Lung (tissue), 11 donors: ENCODE measurements at regions not wholly inside any gene's neighbourhood (a gene's known extent, or its start where the extent isn't known, plus 50 kb on each side); places are given as distances from the start of the nearest gene placed in this dataset.
A peak's percentile ranks its signal among the peaks of the same experiment; 100 is the strongest.

Source experiments
- ATAC-seq: fragments of 200-7000 bp; cut with Tn5 transposase; one replicate; pipeline ENCODE4 v1.9.1; 2020; ENCODE audit warnings: moderate number of reproducible peaks; ENCODE audit not compliant: insufficient read depth, low FRiP score
- DNase-seq, 3 donors: peaks; one replicate each; pipeline ENCODE4 v3.0.0-alpha.2; 2013 to 2017
- H3K27ac ChIP-seq, 2 donors: one replicate each; pipeline ENCODE4 v1.5.1; 2013; ENCODE audit warnings: mild to moderate bottlenecking in 2 of 2, moderate library complexity in 2 of 2, control low read depth in 1 of 2, inconsistent platforms in 1 of 2, low read depth in 1 of 2, low read length in 1 of 2
- H3K27me3 ChIP-seq, 3 donors: one replicate each; pipeline ENCODE4 v1.5.1; 2013; ENCODE audit warnings: low read length in 2 of 3; ENCODE audit not compliant: control insufficient read depth in 3 of 3, insufficient read depth in 3 of 3
- H3K36me3 ChIP-seq, 4 donors: one replicate each; pipeline ENCODE4 v1.5.1; 2013; ENCODE audit warnings: low read length in 4 of 4, mild to moderate bottlenecking in 1 of 4, moderate library complexity in 1 of 4; ENCODE audit not compliant: control insufficient read depth in 4 of 4, insufficient read depth in 4 of 4
- H3K4me1 ChIP-seq, 5 donors: one replicate each; pipeline ENCODE4 v1.5.1; 2013; ENCODE audit warnings: low read length in 5 of 5, mild to moderate bottlenecking in 2 of 5, moderate library complexity in 1 of 5; ENCODE audit not compliant: control insufficient read depth in 5 of 5, insufficient read depth in 5 of 5
- H3K4me3 ChIP-seq: one replicate; pipeline ENCODE4 v1.5.1; 2013; ENCODE audit warnings: mild to moderate bottlenecking, control low read depth, moderate library complexity
- H3K9ac ChIP-seq, 2 donors: one replicate each; pipeline ENCODE4 v1.5.1; 2013; ENCODE audit warnings: low read length in 2 of 2, control low read depth in 1 of 2; ENCODE audit not compliant: insufficient read depth in 1 of 2
- H3K9me3 ChIP-seq, 4 donors: one replicate each; pipeline ENCODE4 v1.5.1; 2013; ENCODE audit warnings: low read length in 3 of 4, mild to moderate bottlenecking in 1 of 4, moderate library complexity in 1 of 4; ENCODE audit not compliant: control insufficient read depth in 4 of 4, insufficient read depth in 3 of 4
- CTCF ChIP-seq: IDR thresholded peaks from 2 replicates; pipeline ENCODE4 v1.5.1; 2012; ENCODE audit warnings: mild to moderate bottlenecking; ENCODE audit errors: control extremely low read depth, extremely low read depth
- WGBS, 2 donors: extraction: QIAGEN DNeasy Blood & Tissue Kit; methylation state at CpG; one replicate each; pipeline ENCODE4 v1.1.7; 2013; 5-methylcytosine and 5-hydroxymethylcytosine counted together
- donor health status: control.
- donor health status: control.
- donor health status: Bipolar disorder and iron deficiency.
- donor health status: healthy.
- donor health status: DM: yes; HTN: yes; CAD: no.

GRCh38 chr13:79810669-79811068 is 329.7 kb downstream of the NDFIP2 start:
- no peak for ATAC-seq
- Histone ChIP-seq H3K9me3 (no peaks in the 10 kb centered on the region), H3K27me3 (no peaks in the 10 kb centered on the region), H3K27ac (no peak overlapping the region), H3K9ac (no peak overlapping the region), H3K4me1 (peaks cover 0 to 6% (median 5%) of the 10 kb centered on the region in 5 donors), H3K36me3 (no peaks in the 10 kb centered on the region), H3K4me3 (no peak overlapping the region)
- WGBS, 2 donors, result 33 to 55% methylated on average over 4 of the region's 4 CpGs
- no peak for TF ChIP-seq CTCF
- DNase-seq, result peak in 1 of 3 donors; percentile 39

- Histone ChIP-seq H3K27me3 (no peaks in the 10 kb centered on the region), H3K9ac (no peak overlapping the region), H3K27ac (no peak overlapping the region), H3K36me3 (no peaks in the 10 kb centered on the region), H3K4me1 (peaks cover 0 to 6% (median 5%) of the 10 kb centered on the region in 5 donors), H3K4me3 (no peak overlapping the region), H3K9me3 (no peaks in the 10 kb centered on the region)
- ATAC-seq, result no peak
- DNase-seq, result no peak
- 85 to 93% methylated on average over 5 of the region's 5 CpGs for WGBS, 2 donors
- TF ChIP-seq CTCF, result no peak
Measured at GRCh38 chr13:79810018-79810417, 329.1 kb downstream of the NDFIP2 start.

- no peak for TF ChIP-seq CTCF
- H3K4me3 ChIP-seq, result no peak overlapping the region
- peaks cover 0 to 6% (median 5%) of the 10 kb centered on the region in 5 donors for H3K4me1 ChIP-seq
- no peak overlapping the region for H3K9ac ChIP-seq
- no peaks in the 10 kb centered on the region for H3K36me3 ChIP-seq
- no peak overlapping the region for H3K27ac ChIP-seq
- WGBS, 2 donors, result 84 to 92% methylated on average over 3 of the region's 3 CpGs
- ATAC-seq (no peak), DNase-seq (no peak)
- no peaks in the 10 kb centered on the region for H3K9me3 ChIP-seq
- no peaks in the 10 kb centered on the region for H3K27me3 ChIP-seq
Measured at GRCh38 chr13:79808475-79808874, 327.5 kb downstream of the NDFIP2 start.

- ATAC-seq (no peak), DNase-seq (no peak)
- Histone ChIP-seq H3K9me3 (no peaks in the 10 kb centered on the region), H3K27ac (no peak overlapping the region), H3K4me3 (no peak overlapping the region), H3K27me3 (no peaks in the 10 kb centered on the region), H3K4me1 (peaks cover 0 to 6% (median 5%) of the 10 kb centered on the region in 5 donors), H3K9ac (no peak overlapping the region), H3K36me3 (no peaks in the 10 kb centered on the region)
- WGBS, 2 donors, result 74% methylated on average over 5 of the region's 5 CpGs
- no peak for TF ChIP-seq CTCF
Measured at GRCh38 chr13:79807554-79807953, 326.6 kb downstream of the NDFIP2 start.
